HG03066 (cell line): ENCODE measurements at regions not wholly inside any gene's neighbourhood (a gene's known extent, or its start where the extent isn't known, plus 50 kb on each side); places are given as distances from the start of the nearest gene placed in this dataset.
"Not testable (repeated sequence)": the region's sequence is repeated elsewhere in the genome, so short reads cannot be mapped to it uniquely, and the experiment has no call there.

Experiments
- ATAC-seq: cut with Tn5 transposase; IDR thresholded peaks from one replicate; pipeline ENCODE4 v1.9.1; 2021; ENCODE audit warnings: low read depth; ENCODE audit not compliant: unreplicated experiment

- not testable (repeated sequence) for ATAC-seq
Measured at GRCh38 chr2:101645886-101646285, 51.6 kb upstream of the MAP4K4 start.

DNA sequence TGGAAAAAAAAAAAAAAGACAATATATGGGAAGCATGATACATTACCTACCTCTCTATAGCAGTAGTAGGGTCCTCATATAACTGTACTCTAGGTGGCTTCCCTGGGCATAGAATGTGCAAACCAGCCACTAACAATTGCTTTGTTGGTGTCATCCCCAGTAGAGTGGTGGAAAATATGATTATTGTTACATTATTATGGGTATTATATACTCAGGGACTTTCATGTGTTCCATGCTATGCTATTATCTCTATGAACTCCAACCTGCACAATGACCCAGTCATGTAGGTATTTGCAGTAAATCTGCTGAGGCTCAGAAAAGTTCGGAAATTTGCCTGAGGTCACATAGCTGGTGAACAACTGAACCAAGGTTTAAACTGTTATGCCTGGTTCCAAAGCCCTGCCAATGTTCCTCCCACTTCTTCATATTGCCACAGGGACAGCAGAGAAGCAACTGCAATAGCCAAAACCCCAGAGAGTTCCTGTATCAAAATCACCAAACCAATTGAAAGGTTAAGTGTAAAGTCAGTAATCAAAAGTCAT lies 52.6 kb upstream of the MAP4K4 start:
- ATAC-seq, result no peak

DNA sequence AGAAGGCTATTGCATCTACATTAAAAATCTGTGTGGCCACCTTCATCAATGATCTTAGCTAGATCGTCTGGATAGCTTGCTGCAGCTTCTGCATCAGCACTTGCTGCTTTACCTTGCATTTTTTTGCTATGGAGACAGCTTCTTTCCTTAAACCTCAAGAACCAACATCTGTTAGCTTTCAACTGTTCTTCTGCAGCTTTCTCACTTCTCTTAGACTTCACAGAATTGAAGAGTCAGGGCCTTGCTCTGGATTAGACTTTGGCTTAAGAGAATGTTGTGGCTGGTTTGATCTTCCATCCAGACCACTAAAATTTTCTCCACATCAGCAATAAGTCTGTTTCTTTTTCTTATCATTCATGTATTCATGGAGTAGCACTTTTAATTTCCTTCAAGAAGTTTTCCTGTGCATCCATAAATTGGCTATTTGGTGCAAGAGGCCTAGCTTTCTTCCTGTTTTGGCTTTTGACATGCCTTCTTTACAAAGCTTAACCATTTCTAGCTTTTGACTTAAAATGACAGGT lies 54.4 kb upstream of the MAP4K4 start:
- ATAC-seq, result no peak

GRCh38 chr2:101638817-101639605 lies 58.5 kb upstream of the MAP4K4 start:
- ATAC-seq, result no peak

DNA sequence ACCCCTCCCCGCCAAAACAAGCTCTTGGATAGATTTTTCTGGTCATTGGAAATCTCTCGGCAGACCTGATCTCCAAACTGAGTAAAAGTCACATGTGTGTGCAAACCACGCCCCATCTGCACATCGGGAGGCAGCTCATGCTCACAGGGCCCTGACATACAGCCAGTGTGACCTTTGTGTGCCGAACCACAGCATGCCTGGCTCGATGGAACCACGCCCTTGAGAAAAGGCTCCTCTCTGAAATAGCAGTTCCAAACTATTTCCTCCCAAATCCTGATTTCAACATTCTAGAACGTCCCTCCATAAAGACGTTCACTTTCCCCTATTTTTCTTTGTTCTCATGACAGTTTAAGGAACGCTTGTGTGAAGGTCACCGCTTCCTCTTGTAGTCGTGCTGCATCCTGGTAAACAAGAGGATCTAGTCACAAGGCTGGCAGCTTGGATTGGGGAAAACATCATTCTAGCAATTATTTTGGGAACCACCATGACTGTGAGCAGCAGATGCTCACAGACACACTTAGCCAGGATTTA lies 59.3 kb upstream of the MAP4K4 start:
- ATAC-seq, result no peak

GRCh38 chr2:101630224-101630949 lies 67.1 kb upstream of the MAP4K4 start:
- no peak for ATAC-seq

DNA sequence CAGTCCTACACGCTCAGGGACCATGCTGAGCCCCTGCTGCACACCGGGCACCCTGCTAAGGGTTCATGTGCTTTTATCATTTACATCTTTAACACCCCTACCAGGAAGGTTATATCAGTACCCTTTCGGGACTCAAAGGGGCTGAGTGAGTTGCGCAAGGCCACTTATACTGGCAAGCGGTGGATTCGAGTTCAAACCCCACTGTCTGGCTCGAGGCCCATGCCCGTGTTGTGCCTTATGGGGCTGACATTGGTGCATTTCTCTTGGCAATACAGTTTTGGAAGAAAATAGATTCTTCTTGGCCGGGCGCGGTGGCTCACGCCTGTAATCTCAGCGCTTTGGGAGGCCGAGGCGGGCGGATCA lies 69.5 kb upstream of the MAP4K4 start:
- no peak for ATAC-seq

DNA sequence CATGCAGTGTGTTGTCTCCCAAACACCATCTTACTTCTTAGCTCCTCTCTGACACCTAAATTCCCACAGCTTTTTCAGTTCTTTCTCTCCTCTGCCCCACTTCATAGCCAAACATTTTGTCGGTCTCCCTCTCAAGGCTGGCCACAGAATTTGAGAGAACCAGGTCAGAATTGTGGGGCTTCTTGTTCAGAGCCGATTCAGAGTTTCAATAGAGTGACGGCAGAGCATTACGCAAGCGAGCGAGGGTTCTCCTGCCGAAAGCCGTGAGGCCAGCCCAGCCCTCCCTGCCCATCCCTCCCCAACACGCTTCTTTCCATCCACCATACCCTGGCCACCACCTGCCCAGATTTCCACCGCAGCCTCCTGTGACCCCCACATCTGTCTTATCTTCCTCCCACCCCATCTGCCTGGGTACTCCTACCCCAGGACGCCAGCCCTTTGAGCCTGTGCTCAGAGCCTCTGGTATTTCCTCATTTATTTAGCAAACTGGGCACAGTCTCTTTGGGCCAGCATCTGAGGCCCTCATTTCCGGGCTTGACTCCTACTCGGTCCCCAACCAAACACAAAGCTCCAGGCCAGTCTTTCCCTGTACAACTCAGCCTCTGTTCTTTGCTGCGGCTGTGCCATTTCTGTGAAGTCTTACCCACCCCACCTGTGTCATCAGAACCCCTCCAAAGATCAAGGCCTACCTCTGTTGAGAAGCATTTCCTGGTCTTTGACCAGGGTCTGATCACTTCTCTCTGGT lies 70.0 kb upstream of the MAP4K4 start:
- ATAC-seq, result no peak

GRCh38 chr2:101625814-101626213 lies 71.7 kb upstream of the MAP4K4 start:
- not testable (repeated sequence) for ATAC-seq

GRCh38 chr2:101625387-101625786 lies 72.1 kb upstream of the MAP4K4 start:
- ATAC-seq, result no peak

DNA sequence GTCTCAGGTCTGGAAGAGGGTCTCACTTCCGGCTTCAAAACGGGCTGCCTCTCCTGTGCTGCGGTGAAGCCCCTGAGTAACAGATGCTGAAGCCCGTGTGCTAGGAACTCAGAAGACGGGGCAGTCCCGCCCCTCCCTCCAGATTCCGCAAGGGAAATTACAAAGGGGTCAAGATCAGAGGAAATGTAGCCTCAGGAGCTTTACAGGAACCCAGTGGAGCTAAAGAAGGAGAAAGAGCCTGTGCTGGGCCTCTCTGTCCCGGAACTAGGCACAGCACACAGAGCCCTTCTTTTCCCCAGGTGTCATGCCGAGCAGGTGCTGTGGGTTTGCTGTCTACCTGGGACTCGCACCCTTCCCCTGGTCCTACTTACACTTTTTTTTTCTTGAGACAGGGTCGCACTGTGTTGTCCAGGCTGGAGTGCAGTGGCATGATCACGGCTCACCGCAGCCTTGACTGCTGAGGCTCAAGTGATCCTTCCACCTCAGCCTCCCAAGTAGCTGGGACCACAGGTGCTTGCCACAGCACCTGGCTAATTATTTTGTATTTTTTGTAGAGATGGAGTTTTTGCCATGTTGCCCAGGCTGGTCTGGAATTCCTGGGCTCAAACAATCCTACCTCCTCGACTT lies 72.7 kb upstream of the MAP4K4 start:
- no peak for ATAC-seq

DNA sequence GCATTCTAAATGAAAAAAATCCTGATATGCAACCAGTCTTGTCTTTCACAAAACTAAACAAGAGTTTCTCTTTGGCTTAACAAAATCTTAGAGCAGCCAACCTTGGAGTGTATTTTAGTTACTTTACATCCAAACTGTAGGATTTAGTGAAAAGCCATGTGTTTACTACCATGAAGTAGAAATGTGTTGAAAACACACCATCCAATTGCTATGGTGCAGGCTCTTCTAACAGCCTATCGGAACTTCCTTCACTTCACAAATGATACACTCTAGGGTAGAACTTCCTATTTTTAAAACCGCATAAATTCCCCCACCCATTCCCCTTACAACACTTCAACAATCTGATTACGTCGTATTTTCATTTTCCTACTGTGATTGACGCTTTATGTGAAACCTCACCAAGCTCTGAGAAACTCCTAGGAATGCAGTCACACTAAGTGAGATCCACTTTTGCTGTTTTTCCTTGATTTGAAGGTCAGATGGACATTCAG lies 74.4 kb upstream of the MAP4K4 start:
- peak; percentile 63 for ATAC-seq

DNA sequence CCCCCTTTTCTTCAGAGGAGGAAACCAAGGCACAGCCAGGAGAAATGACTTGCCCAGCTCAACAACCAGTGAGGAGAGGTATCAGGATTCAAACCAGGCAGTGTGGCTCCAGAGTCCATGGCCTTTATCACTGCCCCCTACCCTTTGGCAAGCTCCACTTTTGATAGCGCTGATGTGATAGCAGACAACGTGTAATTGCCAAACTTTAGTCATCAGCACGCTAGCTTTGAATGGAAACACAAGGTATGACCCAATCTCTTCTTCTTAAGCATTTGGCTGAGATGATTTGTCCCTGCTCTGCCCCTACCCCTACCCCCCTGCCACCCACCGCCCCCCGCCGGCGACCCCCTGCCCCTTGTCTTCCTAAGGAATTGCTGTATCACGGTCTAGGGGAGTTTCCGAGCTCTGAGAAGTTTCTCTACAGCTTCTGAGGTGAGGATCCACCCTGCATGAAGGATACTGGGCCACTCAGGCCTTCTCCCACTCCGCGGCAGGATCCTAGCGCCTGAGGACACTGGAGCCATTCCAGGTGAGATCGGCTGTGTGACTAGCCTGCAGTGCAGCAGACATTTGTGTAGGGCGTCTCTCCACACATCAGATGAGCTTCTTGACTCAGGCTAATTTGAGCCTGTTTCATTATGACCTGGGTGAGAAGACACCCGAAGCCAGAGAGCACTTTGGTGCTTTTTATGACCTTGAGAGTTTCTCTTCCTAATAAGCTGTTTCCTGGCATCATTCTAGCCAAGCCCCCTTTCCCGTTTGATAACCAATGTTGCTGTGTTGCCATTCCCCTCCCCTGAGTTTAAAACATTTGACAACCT lies 75.1 kb upstream of the MAP4K4 start:
- ATAC-seq, result peak; percentile 87

DNA sequence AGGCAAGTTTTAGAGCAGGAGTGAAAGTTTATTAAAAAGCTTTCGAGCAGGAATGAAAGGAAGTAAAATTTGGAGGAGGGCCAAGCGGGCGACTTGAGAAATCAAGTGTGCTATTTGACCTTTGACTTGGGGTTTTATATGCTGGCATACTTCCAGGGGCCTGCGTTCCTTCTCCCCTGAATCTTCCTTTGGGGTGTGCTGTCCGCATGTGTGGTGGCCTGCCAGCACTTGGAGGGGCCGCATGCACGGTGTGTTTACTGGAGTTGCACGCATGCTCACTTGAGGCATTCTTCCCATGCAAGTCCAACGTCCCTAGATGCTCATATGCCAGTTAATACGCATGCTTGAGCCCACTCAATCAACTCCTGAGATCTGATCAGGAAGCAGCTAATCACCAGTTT lies 78.3 kb upstream of the MAP4K4 start:
- ATAC-seq, result no peak

GRCh38 chr2:101617796-101618195 lies 79.7 kb upstream of the MAP4K4 start:
- ATAC-seq, result no peak

DNA sequence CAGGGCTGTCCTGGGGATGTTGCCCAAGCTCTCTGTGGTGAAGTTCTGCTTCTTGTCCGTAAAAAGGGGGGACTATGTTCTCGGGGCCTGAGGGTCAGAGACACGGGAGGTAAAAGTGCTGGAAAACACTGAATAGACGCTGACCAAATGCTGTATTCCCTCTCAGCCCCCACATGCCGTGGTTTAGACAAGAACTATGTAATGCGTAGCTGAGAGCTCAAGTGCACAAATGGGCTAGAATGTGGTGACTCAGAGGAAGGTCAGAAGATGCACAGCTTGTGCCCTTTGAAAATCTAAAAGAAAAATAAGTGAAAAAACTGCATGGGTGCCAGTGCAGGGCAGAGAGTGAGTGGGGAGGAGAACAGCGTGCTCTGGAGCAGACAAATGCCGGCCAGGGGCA lies 80.3 kb upstream of the MAP4K4 start:
- no peak for ATAC-seq

- no peak for ATAC-seq
Measured at GRCh38 chr2:101614127-101614759, 83.3 kb upstream of the MAP4K4 start.

- ATAC-seq, result no peak
Measured at GRCh38 chr2:101613056-101613704, 84.3 kb upstream of the MAP4K4 start.
